H9 (cell line): ENCODE measurements at regions not wholly inside any gene's neighbourhood (a gene's known extent, or its start where the extent isn't known, plus 50 kb on each side); places are given as distances from the start of the nearest gene placed in this dataset.

Experiments used
- DNase-seq: peaks from one replicate; pipeline ENCODE4 v3.0.0-alpha.2; 2017
- H2AFZ ChIP-seq: one replicate; pipeline ENCODE4 v1.6.1; 2013; ENCODE audit warnings: mild to moderate bottlenecking, low read length, control low read depth, moderate library complexity
- H2AK5ac ChIP-seq: 2 replicates; pipeline ENCODE4 v1.6.1; 2013; ENCODE audit warnings: low read length, control low read depth, mixed read lengths; ENCODE audit not compliant: insufficient read length
- H2BK120ac ChIP-seq: one replicate; pipeline ENCODE4 v1.6.1; 2013; ENCODE audit warnings: low read depth, mild to moderate bottlenecking, low read length, control low read depth, inconsistent platforms; ENCODE audit not compliant: poor library complexity, severe bottlenecking
- H2BK12ac ChIP-seq: 2 replicates; pipeline ENCODE4 v1.6.1; 2013; ENCODE audit warnings: low read length, control low read depth, mixed read lengths, low read depth; ENCODE audit not compliant: insufficient read length
- H2BK15ac ChIP-seq: 2 replicates; pipeline ENCODE4 v1.6.1; 2013; ENCODE audit warnings: low read depth, low read length, control low read depth
- H2BK20ac ChIP-seq: one replicate; pipeline ENCODE4 v1.6.1; 2013; ENCODE audit warnings: low read depth, mild to moderate bottlenecking, low read length, control low read depth, inconsistent platforms; ENCODE audit not compliant: poor library complexity, severe bottlenecking
- H2BK5ac ChIP-seq: 2 replicates; pipeline ENCODE4 v1.6.1; 2013; ENCODE audit warnings: low read length, control low read depth, mixed read lengths; ENCODE audit not compliant: insufficient read length
- H3K14ac ChIP-seq: 2 replicates; pipeline ENCODE4 v1.6.1; 2013; ENCODE audit warnings: low read length, control low read depth; ENCODE audit not compliant: insufficient read depth
- H3K18ac ChIP-seq: 2 replicates; pipeline ENCODE4 v1.6.1; 2013; ENCODE audit warnings: low read depth, mild to moderate bottlenecking, mixed read lengths, low read length, control low read depth; ENCODE audit not compliant: insufficient read length
- H3K23ac ChIP-seq: 2 replicates; pipeline ENCODE4 v1.6.1; 2013; ENCODE audit warnings: low read length, control low read depth, mixed read lengths, low read depth; ENCODE audit not compliant: insufficient read length
- H3K23me2 ChIP-seq: 2 replicates; pipeline ENCODE4 v1.6.1; 2013; ENCODE audit warnings: low read depth, mild to moderate bottlenecking, mixed read lengths, low read length, control low read depth; ENCODE audit not compliant: insufficient read length, poor library complexity, severe bottlenecking
- H3K27ac ChIP-seq: 2 replicates; pipeline ENCODE4 v1.5.1; 2013; ENCODE audit warnings: low read length, control low read depth, mixed read lengths, low read depth; ENCODE audit not compliant: insufficient read length
- H3K27me3 ChIP-seq: 2 replicates; pipeline ENCODE4 v1.6.1; 2013; ENCODE audit warnings: low read length, control low read depth, inconsistent platforms; ENCODE audit not compliant: insufficient read depth
- H3K4ac ChIP-seq: 2 replicates; pipeline ENCODE4 v1.6.1; 2013; ENCODE audit warnings: low read depth, mild to moderate bottlenecking, control low read depth, inconsistent platforms, low read length, moderate library complexity
- H3K4me1 ChIP-seq: 2 replicates; pipeline ENCODE4 v1.6.1; 2013; ENCODE audit warnings: low read length, control low read depth, inconsistent platforms; ENCODE audit not compliant: insufficient read depth
- H3K4me2 ChIP-seq: 2 replicates; pipeline ENCODE4 v1.6.1; 2013; ENCODE audit warnings: low read length, control low read depth, mixed read lengths; ENCODE audit not compliant: insufficient read length, insufficient read depth
- H3K56ac ChIP-seq: 2 replicates; pipeline ENCODE4 v1.6.1; 2013; ENCODE audit warnings: low read depth, mild to moderate bottlenecking, mixed read lengths, low read length, control low read depth; ENCODE audit not compliant: insufficient read length
- H3K79me1 ChIP-seq: 2 replicates; pipeline ENCODE4 v1.6.1; 2013; ENCODE audit warnings: low read depth, mild to moderate bottlenecking, moderate library complexity, low read length, control low read depth, inconsistent platforms; ENCODE audit not compliant: insufficient read depth, poor library complexity, severe bottlenecking
- H3K79me2 ChIP-seq: 2 replicates; pipeline ENCODE4 v1.6.1; 2013; ENCODE audit warnings: low read length, control low read depth, inconsistent platforms; ENCODE audit not compliant: insufficient read depth
- H3K9ac ChIP-seq: 2 replicates; pipeline ENCODE4 v1.6.1; 2013; ENCODE audit warnings: low read length, control low read depth, mixed read lengths; ENCODE audit not compliant: insufficient read length; ENCODE audit errors: extremely low read depth
- H3K9me3 ChIP-seq: one replicate; pipeline ENCODE4 v1.6.1; 2013; ENCODE audit warnings: low read depth, low read length, inconsistent platforms; ENCODE audit not compliant: control insufficient read depth
- H3T11ph ChIP-seq: one replicate; pipeline ENCODE4 v1.6.1; 2013; ENCODE audit warnings: mild to moderate bottlenecking, low read length, control low read depth, inconsistent platforms
- H4K20me1 ChIP-seq: one replicate; pipeline ENCODE4 v1.6.1; 2013; ENCODE audit not compliant: control insufficient read depth, insufficient read length, insufficient read depth
- H4K5ac ChIP-seq: 2 replicates; pipeline ENCODE4 v1.6.1; 2013; ENCODE audit warnings: low read depth, mild to moderate bottlenecking, mixed read lengths, low read length, control low read depth; ENCODE audit not compliant: insufficient read length
- H4K8ac ChIP-seq: replicated peaks from 2 replicates; pipeline ENCODE4 v1.6.1; 2013; ENCODE audit warnings: low read length, control low read depth, mixed read lengths, low read depth; ENCODE audit not compliant: insufficient read length
- H4K91ac ChIP-seq: 2 replicates; pipeline ENCODE4 v1.6.1; 2013; ENCODE audit warnings: low read depth, mild to moderate bottlenecking, moderate library complexity, mixed read lengths, low read length, control low read depth; ENCODE audit not compliant: insufficient read length
- H3K27ac Mint-ChIP-seq, 3 experiments: 2 replicates in 2 of 3; 3 replicates in 1 of 3; pipeline ENCODE4 v1.8.0; 2020 to 2021; ENCODE audit warnings: mixed read lengths in 3 of 3, mild to moderate bottlenecking in 1 of 3, moderate library complexity in 1 of 3
- H3K27me3 Mint-ChIP-seq: 2 replicates; pipeline ENCODE4 v1.8.0; 2021; ENCODE audit warnings: low read depth, mild to moderate bottlenecking, moderate library complexity, mixed read lengths
- H3K36me3 Mint-ChIP-seq, 3 experiments: 2 replicates in 2 of 3; 3 replicates in 1 of 3; pipeline ENCODE4 v1.8.0; 2020 to 2021; ENCODE audit warnings: low read depth in 3 of 3, mixed read lengths in 3 of 3; ENCODE audit not compliant: insufficient read depth in 1 of 3
- H3K4me1 Mint-ChIP-seq, 2 experiments: 2 replicates each; pipeline ENCODE4 v1.8.0; 2020; ENCODE audit warnings: mixed read lengths in 2 of 2
- H3K4me3 Mint-ChIP-seq, 2 experiments: 2 replicates in 1 of 2; 3 replicates in 1 of 2; pipeline ENCODE4 v1.8.0; 2020 to 2021; ENCODE audit warnings: mild to moderate bottlenecking in 2 of 2, mixed read lengths in 2 of 2, moderate library complexity in 1 of 2
- H3K9me3 Mint-ChIP-seq, 2 experiments: 2 replicates in 1 of 2; 3 replicates in 1 of 2; pipeline ENCODE4 v1.8.0; 2020; ENCODE audit warnings: mild to moderate bottlenecking in 2 of 2, mixed read lengths in 2 of 2, moderate library complexity in 1 of 2
- CTCF ChIP-seq: fragments of 200-600 bp; sonication (generic); conservative IDR thresholded peaks from 3 replicates; pipeline ENCODE4 v1.8.0; 2021; ENCODE audit warnings: antibody characterized with exemption, mild to moderate bottlenecking
- WGBS: extraction: QIAGEN DNeasy Blood & Tissue Kit; methylation state at CpG from one replicate; pipeline ENCODE4 v1.1.7; 2013; ENCODE audit warnings: missing lambda C conversion rate, low lambda C conversion rate, mixed read lengths; ENCODE audit not compliant: insufficient read length; ENCODE audit errors: extremely low coverage; 5-methylcytosine and 5-hydroxymethylcytosine counted together

- no peak overlapping the region for H4K8ac ChIP-seq
- no peaks in the 10 kb centered on the region for H3K4me1 Mint-ChIP-seq
- no peak for TF ChIP-seq CTCF
- no peak overlapping the region for H3K4ac ChIP-seq
- H2BK15ac ChIP-seq, result no peak overlapping the region
- no peak overlapping the region for H3K14ac ChIP-seq
- no peak overlapping the region for H3K27ac Mint-ChIP-seq
- no peak overlapping the region for H3K56ac ChIP-seq
- no peak overlapping the region for H2BK5ac ChIP-seq
- no peaks in the 10 kb centered on the region for H3K79me1 ChIP-seq
- H3K79me2 ChIP-seq, result no peaks in the 10 kb centered on the region
- H3T11ph ChIP-seq, result no peak overlapping the region
- H3K4me2 ChIP-seq, result no peak overlapping the region
- no peak overlapping the region for H2BK120ac ChIP-seq
- H4K5ac ChIP-seq, result no peak overlapping the region
- DNase-seq, result no peak
- no peaks in the 10 kb centered on the region for H3K9me3 Mint-ChIP-seq
- H3K18ac ChIP-seq, result no peak overlapping the region
- H3K4me1 ChIP-seq, result no peaks in the 10 kb centered on the region
- H3K27ac ChIP-seq, result no peak overlapping the region
- no peaks in the 10 kb centered on the region for H3K27me3 Mint-ChIP-seq
- no peak overlapping the region for H3K9ac ChIP-seq
- WGBS, result no CpG with 5 or more reads among the region's 2 CpGs
- H4K20me1 ChIP-seq, result no peaks in the 10 kb centered on the region
- no peak overlapping the region for H3K23ac ChIP-seq
- no peak overlapping the region for H2AK5ac ChIP-seq
- H3K36me3 Mint-ChIP-seq, result no peaks in the 10 kb centered on the region
- no peak overlapping the region for H2BK12ac ChIP-seq
- no peaks in the 10 kb centered on the region for H3K9me3 ChIP-seq
- H2BK20ac ChIP-seq, result no peak overlapping the region
- H3K23me2 ChIP-seq, result no peaks in the 10 kb centered on the region
- H2AFZ ChIP-seq, result no peak overlapping the region
- H4K91ac ChIP-seq, result no peak overlapping the region
- H3K27me3 ChIP-seq, result no peaks in the 10 kb centered on the region
- H3K4me3 Mint-ChIP-seq, result no peak overlapping the region
These were observed 203.7 kb upstream of the NREP start for GRCh38 chr5:111960476-111961215.
